Activated CD4-positive, alpha-beta T cell treated with anti-CD3 and anti-CD28 coated beads, Interleukin-2, amount 10 ng/mL, durations not matched to agents 7 days and 5 days (primary cell): ENCODE measurements at regions not wholly inside any gene's neighbourhood (a gene's known extent, or its start where the extent isn't known, plus 50 kb on each side); places are given as distances from the start of the nearest gene placed in this dataset.

Source experiments
- CTCF ChIA-PET: fragments of 350-600 bp; sonication (Branson Sonifier 250); formaldehyde crosslinking; loops from one replicate; lab custom pipeline; 2021; ENCODE audit warnings: antibody characterized with exemption; lab: Charles Lee
- POLR2A ChIA-PET: fragments of 350-600 bp; sonication (Branson Sonifier 250); formaldehyde crosslinking; loops from one replicate; lab custom pipeline; 2021; ENCODE audit warnings: antibody characterized with exemption; lab: Charles Lee
- DNase-seq: peaks from one replicate; pipeline ENCODE4 v3.0.0-alpha.2; 2020
- H3K27ac Mint-ChIP-seq: one replicate; pipeline ENCODE4 v1.8.0; 2021; ENCODE audit warnings: mild to moderate bottlenecking, moderate library complexity, mixed read lengths
- H3K27me3 Mint-ChIP-seq: one replicate; pipeline ENCODE4 v1.8.0; 2021; ENCODE audit warnings: mixed read lengths
- H3K36me3 Mint-ChIP-seq: one replicate; pipeline ENCODE4 v1.8.0; 2021; ENCODE audit warnings: low read depth, mixed read lengths
- H3K4me1 Mint-ChIP-seq: one replicate; pipeline ENCODE4 v1.8.0; 2021; ENCODE audit warnings: mixed read lengths
- H3K4me3 Mint-ChIP-seq: one replicate; pipeline ENCODE4 v1.8.0; 2021; ENCODE audit warnings: mild to moderate bottlenecking, moderate library complexity, mixed read lengths
- H3K9me3 Mint-ChIP-seq: one replicate; pipeline ENCODE4 v1.8.0; 2021; ENCODE audit warnings: mixed read lengths

DNA sequence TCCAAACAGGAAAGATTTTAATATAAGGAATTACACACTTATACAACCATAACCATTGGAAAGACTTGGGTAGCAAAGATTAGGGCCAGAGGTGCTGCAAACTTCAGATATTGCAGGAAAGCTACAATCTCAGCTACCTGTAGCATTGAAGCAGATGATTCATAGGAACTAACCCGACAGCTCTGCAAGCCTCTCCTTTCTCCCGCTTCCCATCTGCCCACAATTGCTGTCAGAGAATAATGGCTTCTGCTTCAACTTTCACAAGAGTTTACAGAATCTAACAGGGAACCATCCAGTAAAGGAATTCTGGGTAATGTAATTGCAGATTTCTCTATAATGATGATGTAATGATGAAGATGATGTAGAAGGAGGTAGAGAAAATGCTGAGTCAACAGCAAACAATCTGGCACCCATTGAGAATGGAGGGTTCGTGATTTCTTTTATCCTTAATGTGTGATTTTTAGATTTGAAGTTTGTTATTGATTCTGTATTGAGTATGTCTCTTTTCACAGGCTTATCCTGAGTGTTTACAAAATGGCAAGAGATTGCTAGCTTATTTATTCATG is 70.8 kb upstream of the USP47 start:
- Mint-ChIP-seq H3K27ac (no peak overlapping the region), H3K4me1 (no peaks in the 10 kb centered on the region), H3K9me3 (no peaks in the 10 kb centered on the region), H3K36me3 (no peaks in the 10 kb centered on the region), H3K27me3 (peaks cover 32% of the 10 kb centered on the region), H3K4me3 (no peak overlapping the region)
- ChIA-PET CTCF (no interaction called here), POLR2A (interaction anchor here (0.5 kb wide), 1 partner anchor 251 kb away, joined by 4 read pairs; no protein-coding TSS in a partner anchor)
- no peak for DNase-seq

DNA sequence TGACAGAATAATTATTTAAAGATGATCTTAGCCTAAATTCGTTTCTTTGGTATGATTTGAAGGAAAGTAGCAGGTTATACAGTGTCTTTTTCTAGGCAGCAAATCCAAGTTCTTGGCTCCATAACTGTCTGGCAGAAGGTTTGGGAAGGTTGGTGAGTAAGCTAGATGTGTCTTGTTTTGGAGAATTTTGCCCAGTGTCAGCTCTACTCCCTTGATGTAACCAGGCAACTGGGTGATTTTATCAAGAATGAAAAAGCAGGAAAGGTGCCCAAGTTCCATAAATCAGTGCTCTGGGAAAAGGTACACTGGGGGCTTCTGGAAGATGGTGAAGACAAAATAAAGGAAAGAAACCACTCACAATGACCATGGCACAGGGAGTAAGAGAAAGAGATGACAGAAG is 71.5 kb upstream of the USP47 start:
- POLR2A ChIA-PET, result no interaction called here
- no peak for DNase-seq
- H3K36me3 Mint-ChIP-seq, result no peaks in the 10 kb centered on the region
- H3K9me3 Mint-ChIP-seq, result no peaks in the 10 kb centered on the region
- H3K4me1 Mint-ChIP-seq, result no peaks in the 10 kb centered on the region
- H3K27ac Mint-ChIP-seq, result no peak overlapping the region
- no peak overlapping the region for H3K4me3 Mint-ChIP-seq
- peaks cover 31% of the 10 kb centered on the region for H3K27me3 Mint-ChIP-seq
- CTCF ChIA-PET, result no interaction called here

DNA sequence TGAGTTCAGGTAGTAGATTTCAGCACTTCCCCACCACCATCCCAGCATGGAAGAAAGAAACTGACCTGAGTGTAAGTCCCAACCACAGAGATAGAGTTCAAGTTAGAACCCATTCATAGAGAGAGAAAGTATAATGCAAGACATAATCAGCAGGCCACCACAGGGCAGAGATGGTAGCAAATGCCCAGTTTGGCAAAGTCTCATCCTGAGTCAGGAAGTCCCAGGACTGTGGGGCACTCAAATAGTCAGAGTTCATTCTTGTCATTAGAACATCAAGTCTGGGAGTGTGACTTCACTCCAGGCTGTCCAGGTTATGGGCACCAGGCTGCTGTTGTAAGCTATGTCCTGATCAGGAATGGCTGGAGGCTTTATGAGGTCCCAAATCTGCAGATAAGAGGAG is 72.0 kb upstream of the USP47 start:
- Mint-ChIP-seq H3K36me3 (no peaks in the 10 kb centered on the region), H3K4me3 (no peak overlapping the region), H3K4me1 (no peaks in the 10 kb centered on the region), H3K9me3 (no peaks in the 10 kb centered on the region), H3K27ac (no peak overlapping the region), H3K27me3 (peaks cover 27% of the 10 kb centered on the region)
- no peak for DNase-seq
- POLR2A ChIA-PET, result no interaction called here
- CTCF ChIA-PET, result no interaction called here

DNA sequence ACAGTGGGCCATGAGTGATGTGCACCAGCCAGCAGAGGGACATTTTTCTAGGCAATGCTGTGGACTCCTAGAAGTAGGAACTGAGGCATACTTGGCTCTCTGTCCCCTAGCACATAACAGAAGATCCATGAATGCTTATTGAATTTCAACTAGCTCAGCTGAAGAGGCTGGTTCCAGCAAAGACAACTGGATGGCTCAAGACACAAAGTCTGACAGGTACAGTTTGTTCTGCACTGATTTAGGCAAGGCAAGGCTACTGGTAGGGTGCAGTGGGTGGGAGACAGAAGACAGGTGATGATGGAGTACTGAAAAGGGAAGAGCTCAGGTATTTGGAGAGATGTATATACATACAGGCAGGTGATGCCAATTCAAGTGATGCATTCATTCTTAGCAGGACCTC is 72.4 kb upstream of the USP47 start:
- H3K36me3 Mint-ChIP-seq, result no peaks in the 10 kb centered on the region
- H3K9me3 Mint-ChIP-seq, result no peaks in the 10 kb centered on the region
- CTCF ChIA-PET, result no interaction called here
- DNase-seq, result no peak
- no peak overlapping the region for H3K4me3 Mint-ChIP-seq
- POLR2A ChIA-PET, result no interaction called here
- no peaks in the 10 kb centered on the region for H3K4me1 Mint-ChIP-seq
- H3K27ac Mint-ChIP-seq, result no peak overlapping the region
- peaks cover 26% of the 10 kb centered on the region for H3K27me3 Mint-ChIP-seq

DNA sequence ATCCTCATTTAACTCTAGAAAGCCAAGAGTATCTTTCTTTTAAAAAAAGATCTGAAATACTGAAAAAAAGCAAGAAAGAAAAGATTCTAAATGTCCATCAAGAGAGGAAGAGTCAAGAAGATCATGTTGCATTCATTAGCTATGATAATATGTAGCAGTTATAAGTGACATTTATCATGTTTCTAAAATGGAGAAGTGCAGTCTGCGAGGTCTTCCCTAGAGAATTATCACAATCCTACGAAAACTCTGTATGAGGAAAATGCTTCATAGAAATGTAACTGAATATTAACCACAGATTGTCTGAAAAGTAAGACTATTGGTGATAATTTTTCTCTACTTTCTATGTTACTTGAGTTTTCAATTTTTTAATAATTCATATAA is 77.4 kb upstream of the USP47 start:
- no peaks in the 10 kb centered on the region for H3K9me3 Mint-ChIP-seq
- ChIA-PET CTCF (interaction anchor here (0.6 kb wide), 1 partner anchor 841 kb away, joined by 3 read pairs; no protein-coding TSS in a partner anchor), POLR2A (no interaction called here)
- no peak for DNase-seq
- no peaks in the 10 kb centered on the region for H3K36me3 Mint-ChIP-seq
- no peak overlapping the region for H3K4me3 Mint-ChIP-seq
- no peaks in the 10 kb centered on the region for H3K4me1 Mint-ChIP-seq
- peaks cover 14% of the 10 kb centered on the region for H3K27me3 Mint-ChIP-seq
- no peak overlapping the region for H3K27ac Mint-ChIP-seq

DNA sequence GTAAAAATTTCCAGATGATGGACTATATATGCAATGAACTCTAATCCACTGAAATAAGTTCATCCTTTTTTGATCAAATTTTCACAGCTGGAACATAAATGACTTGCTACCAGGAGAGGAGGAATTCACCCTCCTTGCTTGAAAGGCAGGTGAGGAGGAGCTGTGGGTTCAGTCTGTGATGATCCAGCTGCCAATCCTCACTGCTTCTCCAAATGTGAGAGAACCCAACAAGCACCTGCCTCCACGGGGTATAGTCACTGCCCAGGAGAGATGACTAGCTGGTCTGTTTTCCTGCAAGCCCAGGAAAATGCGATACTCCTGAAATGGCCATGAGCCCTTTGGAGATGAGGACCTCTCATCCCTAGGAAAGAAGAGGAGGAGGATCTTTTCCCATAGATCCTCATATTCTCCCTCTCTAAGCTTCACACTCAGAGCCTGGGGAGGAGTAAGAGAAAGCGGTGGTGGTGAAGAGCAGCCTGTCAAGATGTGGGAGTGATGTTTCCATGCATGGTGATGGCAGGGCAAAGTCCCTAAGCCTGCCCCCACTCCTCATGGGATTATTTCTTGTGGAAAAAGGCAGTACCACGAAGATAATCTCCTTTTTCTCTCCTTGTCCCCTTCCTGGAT is 77.9 kb upstream of the USP47 start:
- H3K36me3 Mint-ChIP-seq, result no peaks in the 10 kb centered on the region
- CTCF ChIA-PET, result interaction anchor here (0.6 kb wide), 1 partner anchor 841 kb away, joined by 3 read pairs; no protein-coding TSS in a partner anchor
- no peaks in the 10 kb centered on the region for H3K4me1 Mint-ChIP-seq
- H3K4me3 Mint-ChIP-seq, result no peak overlapping the region
- H3K27ac Mint-ChIP-seq, result no peak overlapping the region
- POLR2A ChIA-PET, result no interaction called here
- H3K27me3 Mint-ChIP-seq, result peaks cover 14% of the 10 kb centered on the region
- no peak for DNase-seq
- H3K9me3 Mint-ChIP-seq, result no peaks in the 10 kb centered on the region

DNA sequence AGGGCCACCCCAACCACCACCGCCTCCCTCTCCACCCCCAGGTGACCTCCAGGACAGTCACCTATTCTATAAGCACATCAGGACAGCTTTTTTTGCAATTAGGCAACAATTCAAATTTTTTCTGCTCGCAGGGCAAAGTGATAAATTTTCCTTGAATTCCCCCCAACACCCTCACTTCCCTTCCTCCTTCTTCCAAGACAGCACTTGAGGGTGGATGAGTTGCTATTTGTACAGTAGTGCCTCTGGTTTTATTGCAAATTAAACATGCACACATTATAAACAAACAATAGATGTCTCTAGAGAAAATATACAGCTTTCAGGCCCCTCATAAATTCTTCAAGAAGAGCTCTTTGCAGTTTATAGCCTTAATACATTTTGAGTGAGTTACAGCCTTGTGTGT is 80.9 kb upstream of the USP47 start:
- no peaks in the 10 kb centered on the region for H3K36me3 Mint-ChIP-seq
- CTCF ChIA-PET, result no interaction called here

DNA sequence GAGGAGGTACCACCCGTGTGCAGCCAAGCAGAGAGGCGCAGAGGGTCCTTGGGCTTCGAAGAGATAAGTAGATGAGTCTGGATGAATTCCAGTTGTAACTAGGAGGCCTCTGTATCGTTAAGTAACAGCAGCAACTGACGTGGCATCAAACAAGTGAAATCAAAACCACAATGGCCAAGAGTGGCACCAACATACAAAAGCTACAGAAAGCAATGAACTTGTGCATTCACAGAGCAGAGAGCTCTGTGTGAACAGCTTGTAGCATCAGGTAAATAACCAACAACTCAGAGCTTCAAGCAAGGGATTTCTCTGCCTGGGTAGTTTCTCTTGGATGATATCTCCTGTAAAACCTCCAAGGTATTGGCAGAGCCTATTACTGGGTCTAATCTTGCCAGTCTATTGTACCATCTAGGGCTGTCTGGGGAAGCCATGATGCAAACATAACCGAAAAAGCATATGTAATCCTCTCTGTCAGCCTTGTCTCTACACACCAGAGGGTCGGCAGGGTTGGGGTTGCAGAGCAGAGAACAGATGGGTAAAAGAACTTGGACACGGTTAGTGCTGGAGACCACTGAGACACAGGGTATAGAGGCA is 83.1 kb upstream of the USP47 start:
- no peak overlapping the region for H3K27ac Mint-ChIP-seq
- H3K4me1 Mint-ChIP-seq, result no peaks in the 10 kb centered on the region
- CTCF ChIA-PET, result no interaction called here

More for the DNA sequence above, 80.9 kb upstream of the USP47 start:
- DNase-seq, result no peak
- H3K27me3 Mint-ChIP-seq, result peaks cover 5% of the 10 kb centered on the region
- no peak overlapping the region for H3K27ac Mint-ChIP-seq
- no peak overlapping the region for H3K4me3 Mint-ChIP-seq
- no peaks in the 10 kb centered on the region for H3K9me3 Mint-ChIP-seq
- no peaks in the 10 kb centered on the region for H3K4me1 Mint-ChIP-seq
- POLR2A ChIA-PET, result no interaction called here

DNA sequence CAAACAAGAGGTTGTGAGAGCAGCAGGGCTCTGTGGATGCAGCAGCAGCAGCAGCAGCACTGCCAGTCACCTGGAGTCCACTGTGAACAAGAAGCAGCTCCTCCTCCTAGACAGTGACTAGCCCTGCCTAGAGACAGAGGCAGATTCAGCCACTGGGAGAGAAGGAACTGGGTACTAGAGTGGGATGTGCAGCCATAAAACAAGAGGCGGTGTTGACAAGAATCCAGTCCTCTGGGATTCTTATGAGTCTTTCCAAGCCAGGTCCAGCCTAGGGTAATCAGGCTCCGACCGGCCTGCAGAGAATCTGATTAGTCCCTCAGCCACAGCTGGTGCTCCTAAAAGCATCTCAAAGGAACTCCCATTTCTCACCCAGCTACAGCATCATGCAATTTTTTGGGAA is 83.9 kb upstream of the USP47 start:
- no peaks in the 10 kb centered on the region for H3K4me1 Mint-ChIP-seq
- POLR2A ChIA-PET, result no interaction called here

More for the DNA sequence above, 83.1 kb upstream of the USP47 start:
- Mint-ChIP-seq H3K36me3 (no peaks in the 10 kb centered on the region), H3K4me3 (no peak overlapping the region), H3K27me3 (peaks cover 4% of the 10 kb centered on the region), H3K9me3 (no peaks in the 10 kb centered on the region)
- POLR2A ChIA-PET, result no interaction called here
- no peak for DNase-seq

DNA sequence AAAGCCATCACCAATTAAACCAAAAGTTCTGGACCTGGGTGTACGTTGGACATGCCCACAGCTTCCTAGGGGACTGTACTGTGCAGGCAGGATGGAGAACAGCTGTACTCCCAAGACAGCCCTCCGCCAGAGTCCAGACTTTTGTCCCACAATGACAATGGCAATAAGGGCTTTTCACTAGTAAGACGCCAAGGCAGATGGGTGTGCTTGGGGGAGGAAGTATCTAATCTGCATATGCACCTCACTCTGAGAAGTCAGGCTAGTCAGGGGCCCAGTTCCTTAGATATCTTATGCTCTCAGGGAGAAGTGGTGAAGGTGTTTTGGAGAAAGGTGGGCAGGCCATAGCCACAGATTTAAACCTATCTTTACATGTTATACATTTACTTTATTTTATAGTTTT is 85.1 kb upstream of the USP47 start:
- H3K27me3 Mint-ChIP-seq, result peaks cover 9% of the 10 kb centered on the region
- POLR2A ChIA-PET, result no interaction called here
- no peak for DNase-seq
- H3K9me3 Mint-ChIP-seq, result no peaks in the 10 kb centered on the region
- H3K4me3 Mint-ChIP-seq, result no peak overlapping the region
- H3K36me3 Mint-ChIP-seq, result no peaks in the 10 kb centered on the region
- no peaks in the 10 kb centered on the region for H3K4me1 Mint-ChIP-seq
- H3K27ac Mint-ChIP-seq, result no peak overlapping the region
- CTCF ChIA-PET, result no interaction called here

More for the DNA sequence above, 83.9 kb upstream of the USP47 start:
- no peaks in the 10 kb centered on the region for H3K36me3 Mint-ChIP-seq
- H3K27ac Mint-ChIP-seq, result no peak overlapping the region
- DNase-seq, result no peak
- H3K4me3 Mint-ChIP-seq, result no peak overlapping the region
- peaks cover 9% of the 10 kb centered on the region for H3K27me3 Mint-ChIP-seq
- CTCF ChIA-PET, result no interaction called here
- no peaks in the 10 kb centered on the region for H3K9me3 Mint-ChIP-seq

DNA sequence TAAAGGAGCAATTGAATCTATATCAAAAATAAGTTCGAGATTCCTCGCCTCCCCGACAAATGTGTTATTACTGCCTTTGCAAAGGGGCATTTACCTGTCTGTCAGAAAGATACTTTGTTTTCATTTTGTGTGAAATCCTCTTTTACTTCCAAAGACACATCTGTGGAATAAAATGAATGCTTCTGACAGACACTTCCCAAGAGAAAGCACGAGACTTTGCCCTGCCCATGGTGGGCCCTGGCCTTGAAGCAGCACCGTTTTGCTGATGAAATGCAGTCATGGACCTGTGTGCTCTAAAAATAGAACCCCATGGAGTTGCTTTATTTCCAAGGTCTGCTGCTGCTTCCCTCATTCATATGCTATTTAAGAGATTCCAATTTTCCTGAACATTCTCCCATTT is 85.9 kb upstream of the USP47 start:
- H3K4me1 Mint-ChIP-seq, result no peaks in the 10 kb centered on the region
- no peak overlapping the region for H3K4me3 Mint-ChIP-seq
- ChIA-PET POLR2A (no interaction called here), CTCF (no interaction called here)
- peaks cover 10% of the 10 kb centered on the region for H3K27me3 Mint-ChIP-seq
- no peak for DNase-seq
- no peaks in the 10 kb centered on the region for H3K36me3 Mint-ChIP-seq
- no peaks in the 10 kb centered on the region for H3K9me3 Mint-ChIP-seq
- no peak overlapping the region for H3K27ac Mint-ChIP-seq

DNA sequence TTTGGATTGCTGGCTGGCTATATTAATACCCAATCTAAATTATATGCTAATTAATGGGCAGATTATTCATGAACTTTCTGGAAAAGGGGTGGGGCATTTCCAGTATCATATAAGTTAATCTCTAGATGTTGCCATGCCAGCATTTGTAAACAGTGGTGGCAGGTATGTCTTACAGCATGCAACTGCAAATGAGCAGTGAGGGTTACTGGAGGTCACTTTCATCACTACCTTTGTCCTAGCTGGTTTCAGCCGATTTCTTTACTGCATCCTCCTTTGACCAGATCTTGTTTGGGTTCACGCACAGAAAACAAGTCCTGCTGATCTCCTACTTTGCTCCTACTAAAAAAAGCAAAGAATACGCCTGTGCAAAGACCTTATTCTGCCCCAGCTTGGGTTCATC is 89.1 kb upstream of the USP47 start:
- CTCF ChIA-PET, result no interaction called here
- no peak for DNase-seq
- POLR2A ChIA-PET, result no interaction called here
- Mint-ChIP-seq H3K4me3 (no peak overlapping the region), H3K4me1 (no peaks in the 10 kb centered on the region), H3K9me3 (no peaks in the 10 kb centered on the region), H3K27me3 (peaks cover 17% of the 10 kb centered on the region), H3K27ac (no peak overlapping the region), H3K36me3 (no peaks in the 10 kb centered on the region)

DNA sequence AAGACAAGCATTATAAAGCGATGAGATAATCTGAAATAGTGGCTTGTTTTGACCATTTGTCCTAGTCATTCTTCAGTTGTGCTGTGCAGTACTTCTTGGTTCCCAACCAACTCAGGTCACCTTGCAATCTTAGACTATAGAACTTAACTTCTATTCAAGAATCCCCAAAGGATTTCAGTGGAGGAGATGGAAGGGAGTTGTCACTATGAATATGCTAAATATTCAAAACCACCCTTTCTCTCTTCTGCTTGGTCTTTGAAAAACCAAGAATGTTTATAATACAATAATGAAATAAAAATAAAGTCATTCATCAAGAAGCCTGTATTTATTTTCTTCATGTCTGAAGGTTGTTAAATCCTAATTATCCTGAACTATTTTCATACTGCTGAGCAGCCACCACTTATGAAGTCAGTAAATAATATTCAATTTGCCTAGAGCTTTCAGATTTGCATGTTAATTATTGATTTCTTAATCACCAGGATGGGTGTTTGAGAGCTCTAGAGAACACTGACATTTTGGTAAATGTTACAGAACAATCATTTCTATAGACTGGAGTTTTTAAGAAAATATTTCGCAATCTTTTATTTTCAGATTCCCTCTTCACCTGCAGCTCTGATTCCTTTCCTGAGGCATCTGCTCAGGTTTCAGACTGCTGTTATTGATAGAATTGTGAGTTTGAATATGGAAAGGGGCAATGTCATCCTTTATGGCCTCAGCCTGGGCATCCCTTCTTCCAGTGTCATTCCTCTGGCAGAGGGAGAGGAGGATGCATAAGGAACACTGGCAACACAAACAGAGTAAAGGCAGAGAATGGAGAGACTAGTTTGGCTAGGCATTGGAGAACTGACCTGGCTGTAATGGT is 91.5 kb upstream of the USP47 start:
- no peak overlapping the region for H3K4me3 Mint-ChIP-seq
- POLR2A ChIA-PET, result interaction anchor here (0.7 kb wide), 1 partner anchor 20 kb away, joined by 3 read pairs; no protein-coding TSS in a partner anchor
- CTCF ChIA-PET, result no interaction called here

More for the DNA sequence above, 91.5 kb upstream of the USP47 start:
- Mint-ChIP-seq H3K4me1 (no peaks in the 10 kb centered on the region), H3K27me3 (peaks cover 23% of the 10 kb centered on the region), H3K36me3 (no peaks in the 10 kb centered on the region), H3K27ac (no peak overlapping the region), H3K9me3 (no peaks in the 10 kb centered on the region)
- no peak for DNase-seq
